ENCODE measurements at regions not wholly inside any gene's neighbourhood (a gene's known extent, or its start where the extent isn't known, plus 50 kb on each side); places are given as distances from the start of the nearest gene placed in this dataset.

GRCh38 chr10:113287592-113287991, 265.3 kb upstream of the HABP2 start:
- Histone ChIP-seq H3K4me2 (ENCODE audit: low read length) (no peak overlapping the region), H3K9ac (ENCODE audit: low read length) (no peak overlapping the region), H3K4me3 (ENCODE audit: low read depth, low read length, poor library complexity, severe bottlenecking) (no peak overlapping the region), H3K9me3 (ENCODE audit: low read length) (no peaks in the 10 kb centered on the region), H3K36me3 (ENCODE audit: insufficient read depth, low read length) (no peaks in the 10 kb centered on the region), H3K27ac (ENCODE audit: low read depth, low read length, poor library complexity, severe bottlenecking) (no peak overlapping the region), H2AFZ (ENCODE audit: low read length) (no peak overlapping the region), H3F3A (ENCODE audit: insufficient read depth, low read length) (no peaks in the 10 kb centered on the region), H3K9me2 (ENCODE audit: low read depth, low read length) (no peaks in the 10 kb centered on the region), H4K20me1 (ENCODE audit: insufficient read depth, low read length) (no peaks in the 10 kb centered on the region), H3K79me2 (ENCODE audit: insufficient read depth, low read length) (no peaks in the 10 kb centered on the region), H3K27me3 (ENCODE audit: insufficient read depth, low read length) (no peaks in the 10 kb centered on the region), H3K4me1 (ENCODE audit: insufficient read depth, low read length, severe bottlenecking) (no peaks in the 10 kb centered on the region)
- TF ChIP-seq EZH2 (IDR thresholded peaks at IDR 0.05; ENCODE audit: borderline replicate concordance, low read length), result no peak
- TF ChIP-seq CTCF (IDR thresholded peaks at IDR 0.05; ENCODE audit: low read length), result no peak

- Histone ChIP-seq H3K9ac (ENCODE audit: low read length) (no peak overlapping the region), H3K79me2 (ENCODE audit: insufficient read depth, low read length) (no peaks in the 10 kb centered on the region), H3K4me3 (ENCODE audit: low read depth, low read length, poor library complexity, severe bottlenecking) (no peak overlapping the region), H3K4me2 (ENCODE audit: low read length) (no peak overlapping the region), H3K9me2 (ENCODE audit: low read depth, low read length) (no peaks in the 10 kb centered on the region), H4K20me1 (ENCODE audit: insufficient read depth, low read length) (no peaks in the 10 kb centered on the region), H3K27me3 (ENCODE audit: insufficient read depth, low read length) (no peaks in the 10 kb centered on the region), H2AFZ (ENCODE audit: low read length) (no peak overlapping the region), H3K27ac (ENCODE audit: low read depth, low read length, poor library complexity, severe bottlenecking) (no peak overlapping the region), H3K36me3 (ENCODE audit: insufficient read depth, low read length) (no peaks in the 10 kb centered on the region), H3F3A (ENCODE audit: insufficient read depth, low read length) (no peaks in the 10 kb centered on the region), H3K4me1 (ENCODE audit: insufficient read depth, low read length, severe bottlenecking) (no peaks in the 10 kb centered on the region), H3K9me3 (ENCODE audit: low read length) (no peaks in the 10 kb centered on the region)
- TF ChIP-seq EZH2 (IDR thresholded peaks at IDR 0.05; ENCODE audit: borderline replicate concordance, low read length), result no peak
- no peak for TF ChIP-seq CTCF (IDR thresholded peaks at IDR 0.05; ENCODE audit: low read length)
Measured at GRCh38 chr10:113290137-113290536, 262.7 kb upstream of the HABP2 start.

GRCh38 chr10:113291413-113291812, 261.4 kb upstream of the HABP2 start:
- Histone ChIP-seq H3K27ac (ENCODE audit: low read depth, low read length, poor library complexity, severe bottlenecking) (no peak overlapping the region), H3K4me1 (ENCODE audit: insufficient read depth, low read length, severe bottlenecking) (no peaks in the 10 kb centered on the region), H3K4me3 (ENCODE audit: low read depth, low read length, poor library complexity, severe bottlenecking) (no peak overlapping the region), H3K9ac (ENCODE audit: low read length) (no peak overlapping the region), H3K4me2 (ENCODE audit: low read length) (no peak overlapping the region), H2AFZ (ENCODE audit: low read length) (no peak overlapping the region), H3K9me2 (ENCODE audit: low read depth, low read length) (no peaks in the 10 kb centered on the region), H3K36me3 (ENCODE audit: insufficient read depth, low read length) (no peaks in the 10 kb centered on the region), H3K27me3 (ENCODE audit: insufficient read depth, low read length) (no peaks in the 10 kb centered on the region), H3F3A (ENCODE audit: insufficient read depth, low read length) (no peaks in the 10 kb centered on the region), H3K79me2 (ENCODE audit: insufficient read depth, low read length) (no peaks in the 10 kb centered on the region), H3K9me3 (ENCODE audit: low read length) (no peaks in the 10 kb centered on the region), H4K20me1 (ENCODE audit: insufficient read depth, low read length) (no peaks in the 10 kb centered on the region)
- TF ChIP-seq EZH2 (IDR thresholded peaks at IDR 0.05; ENCODE audit: borderline replicate concordance, low read length) (no peak), CTCF (IDR thresholded peaks at IDR 0.05; ENCODE audit: low read length) (no peak)

All from OCI-LY1 (cell line).